ENCODE measurements at regions not wholly inside any gene's neighbourhood (a gene's known extent, or its start where the extent isn't known, plus 50 kb on each side); places are given as distances from the start of the nearest gene placed in this dataset.

DNA sequence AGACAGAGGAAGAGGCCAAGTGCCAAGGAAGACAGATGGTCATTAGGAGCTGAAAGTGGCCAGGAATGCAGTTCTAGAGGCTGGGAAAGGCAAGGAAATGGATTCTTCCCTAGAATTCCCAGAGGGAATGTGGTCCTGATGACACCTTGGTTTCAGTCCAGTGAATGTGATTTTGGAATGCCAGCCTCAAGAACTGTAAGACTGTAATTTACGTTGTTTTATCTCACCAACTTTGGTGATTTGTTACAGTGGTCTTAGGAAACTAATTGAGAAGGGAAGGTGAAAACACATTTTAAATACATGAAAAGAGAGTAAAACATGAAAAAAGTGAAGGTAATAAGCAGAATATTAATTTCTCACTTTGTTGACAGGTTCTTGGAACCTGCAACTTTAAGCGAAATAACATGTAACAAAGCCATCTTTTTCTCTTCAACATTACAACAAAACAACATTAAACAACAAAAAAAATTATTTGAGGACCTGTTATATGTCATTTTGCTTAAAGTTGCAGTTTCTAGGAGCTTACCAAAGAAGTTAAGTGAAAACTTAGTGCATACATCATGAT, 370.2 kb downstream of the METTL4 start:
- H3K4me3 ChIP-seq (ENCODE audit: low read depth, low read length): no peak overlapping the region
- TF ChIP-seq, protein P1, sequence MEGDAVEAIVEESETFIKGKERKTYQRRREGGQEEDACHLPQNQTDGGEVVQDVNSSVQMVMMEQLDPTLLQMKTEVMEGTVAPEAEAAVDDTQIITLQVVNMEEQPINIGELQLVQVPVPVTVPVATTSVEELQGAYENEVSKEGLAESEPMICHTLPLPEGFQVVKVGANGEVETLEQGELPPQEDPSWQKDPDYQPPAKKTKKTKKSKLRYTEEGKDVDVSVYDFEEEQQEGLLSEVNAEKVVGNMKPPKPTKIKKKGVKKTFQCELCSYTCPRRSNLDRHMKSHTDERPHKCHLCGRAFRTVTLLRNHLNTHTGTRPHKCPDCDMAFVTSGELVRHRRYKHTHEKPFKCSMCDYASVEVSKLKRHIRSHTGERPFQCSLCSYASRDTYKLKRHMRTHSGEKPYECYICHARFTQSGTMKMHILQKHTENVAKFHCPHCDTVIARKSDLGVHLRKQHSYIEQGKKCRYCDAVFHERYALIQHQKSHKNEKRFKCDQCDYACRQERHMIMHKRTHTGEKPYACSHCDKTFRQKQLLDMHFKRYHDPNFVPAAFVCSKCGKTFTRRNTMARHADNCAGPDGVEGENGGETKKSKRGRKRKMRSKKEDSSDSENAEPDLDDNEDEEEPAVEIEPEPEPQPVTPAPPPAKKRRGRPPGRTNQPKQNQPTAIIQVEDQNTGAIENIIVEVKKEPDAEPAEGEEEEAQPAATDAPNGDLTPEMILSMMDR (IDR thresholded peaks at IDR 0.05; ENCODE audit: insufficient read depth, low read depth, low read length): no peak
- no peak for DNase-seq (ENCODE audit: low read depth)

DNA sequence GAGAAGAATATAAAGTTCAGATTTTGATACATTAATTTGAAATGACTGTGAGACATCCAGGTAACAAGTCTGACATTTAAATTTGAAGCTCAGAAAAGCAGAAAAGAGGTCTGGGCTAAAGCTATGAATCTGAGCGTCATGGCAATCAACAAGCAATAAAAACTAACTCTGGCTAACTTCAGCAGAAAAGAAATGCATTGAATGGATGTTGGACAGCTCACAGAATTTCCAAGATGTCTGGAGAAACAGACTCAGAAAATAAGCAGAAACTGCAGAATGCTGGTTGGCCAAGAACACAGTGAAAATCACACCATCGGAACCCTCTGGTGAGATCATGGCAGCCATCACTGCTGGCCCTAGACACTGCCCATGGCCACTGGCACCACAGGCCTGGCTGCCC, 366.6 kb downstream of the METTL4 start:
- TF ChIP-seq, protein P1 (IDR thresholded peaks at IDR 0.05; ENCODE audit: insufficient read depth, low read depth, low read length): no peak
- H3K4me3 ChIP-seq (ENCODE audit: low read depth, low read length): no peak overlapping the region
- DNase-seq (ENCODE audit: low read depth): no peak

DNA sequence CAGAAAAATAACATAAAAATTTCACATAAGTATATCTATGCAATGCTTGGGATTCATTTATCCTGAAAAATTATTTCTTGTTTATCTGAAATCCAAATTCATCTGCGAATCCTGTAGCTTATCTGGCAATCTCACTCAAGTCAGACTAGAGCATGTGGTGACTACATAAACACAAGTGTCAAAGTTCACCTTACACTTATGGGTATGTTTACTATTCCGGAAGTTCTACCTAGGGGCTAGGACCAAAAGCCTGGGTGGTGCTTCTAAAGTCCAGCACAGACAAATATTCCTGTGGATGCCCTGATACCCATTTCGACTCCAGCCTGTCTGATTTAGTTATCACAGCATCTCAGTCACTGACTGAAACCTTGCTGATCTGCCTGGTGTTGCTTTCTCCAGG, 364.0 kb downstream of the METTL4 start:
- DNase-seq (ENCODE audit: low read depth): no peak
- TF ChIP-seq, protein P1 (IDR thresholded peaks at IDR 0.05; ENCODE audit: insufficient read depth, low read depth, low read length): no peak
- H3K4me3 ChIP-seq (ENCODE audit: low read depth, low read length): no peak overlapping the region

DNA sequence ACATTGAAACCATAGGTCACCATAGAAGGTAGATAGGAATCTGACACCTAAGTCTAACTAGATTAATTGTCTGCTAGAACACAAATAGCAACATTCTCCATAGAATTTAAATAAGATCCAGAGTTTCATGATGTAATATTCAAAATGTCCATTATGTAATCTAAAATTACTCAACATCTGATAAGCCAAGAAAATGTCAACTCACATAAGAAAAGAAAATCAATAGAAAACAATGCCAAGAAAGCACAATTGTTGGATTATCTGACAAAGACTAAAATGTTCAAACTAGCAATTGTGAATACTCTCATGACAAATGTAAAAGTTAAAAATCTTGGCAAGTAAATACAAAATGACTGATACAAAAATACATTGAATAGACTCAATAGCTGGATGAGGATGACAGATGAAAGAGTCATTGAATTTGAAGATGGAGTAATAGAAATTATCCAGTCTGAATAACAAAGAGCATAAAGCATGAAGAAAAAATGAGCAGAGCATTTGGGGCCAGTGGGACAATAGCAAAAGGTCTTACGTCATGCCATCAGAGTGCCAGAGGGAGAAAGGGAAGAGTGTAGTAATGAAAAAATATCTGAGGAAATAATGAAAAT, 358.6 kb downstream of the METTL4 start:
- DNase-seq (ENCODE audit: low read depth): no peak
- H3K4me3 ChIP-seq (ENCODE audit: low read depth, low read length): no peak overlapping the region

DNA sequence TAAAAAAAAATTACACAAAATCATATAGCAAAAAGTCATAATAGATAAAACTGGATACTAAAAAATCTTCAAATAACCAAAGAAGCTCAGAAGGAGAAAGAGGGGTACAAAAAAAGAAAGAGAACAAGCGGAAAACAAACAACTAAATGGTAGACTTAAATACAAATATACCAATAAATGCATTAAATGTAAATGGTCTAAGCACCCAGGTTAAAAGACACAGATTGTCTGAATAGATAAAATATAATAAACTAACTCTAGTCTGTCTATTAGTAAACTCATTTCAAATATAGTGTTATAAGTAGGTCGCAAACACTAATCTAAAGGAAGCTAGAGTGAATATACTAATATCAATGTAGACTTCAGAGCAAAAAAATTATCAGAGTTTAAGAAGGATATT, 357.4 kb downstream of the METTL4 start:
- H3K4me3 ChIP-seq (ENCODE audit: low read depth, low read length): no peak overlapping the region
- TF ChIP-seq, protein P1 (IDR thresholded peaks at IDR 0.05; ENCODE audit: insufficient read depth, low read depth, low read length): no peak
- no peak for DNase-seq (ENCODE audit: low read depth)

More for the DNA sequence above, 358.6 kb downstream of the METTL4 start:
- TF ChIP-seq, protein P1 (IDR thresholded peaks at IDR 0.05; ENCODE audit: insufficient read depth, low read depth, low read length): no peak

DNA sequence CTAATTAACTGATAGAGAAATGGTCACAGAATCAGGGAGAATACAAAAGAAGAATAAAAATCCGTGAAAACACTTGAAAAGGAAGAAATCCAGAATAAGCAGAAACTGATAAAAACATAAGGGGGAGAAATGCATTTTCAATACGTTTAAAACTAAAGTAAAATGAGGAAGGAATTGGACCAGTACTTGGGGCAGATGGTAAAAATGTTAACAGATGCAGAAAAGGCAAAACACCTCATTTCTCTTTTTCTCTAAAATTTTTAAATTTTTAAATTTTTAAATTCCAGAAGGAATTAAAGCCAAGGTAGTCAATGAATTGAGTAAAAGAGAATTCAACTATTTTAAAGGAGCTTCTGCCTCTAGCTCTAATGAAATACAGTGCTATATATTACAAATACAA, 353.9 kb downstream of the METTL4 start:
- no peak for DNase-seq (ENCODE audit: low read depth)
- TF ChIP-seq, protein P1 (IDR thresholded peaks at IDR 0.05; ENCODE audit: insufficient read depth, low read depth, low read length): no peak
- no peak overlapping the region for H3K4me3 ChIP-seq (ENCODE audit: low read depth, low read length)

DNA sequence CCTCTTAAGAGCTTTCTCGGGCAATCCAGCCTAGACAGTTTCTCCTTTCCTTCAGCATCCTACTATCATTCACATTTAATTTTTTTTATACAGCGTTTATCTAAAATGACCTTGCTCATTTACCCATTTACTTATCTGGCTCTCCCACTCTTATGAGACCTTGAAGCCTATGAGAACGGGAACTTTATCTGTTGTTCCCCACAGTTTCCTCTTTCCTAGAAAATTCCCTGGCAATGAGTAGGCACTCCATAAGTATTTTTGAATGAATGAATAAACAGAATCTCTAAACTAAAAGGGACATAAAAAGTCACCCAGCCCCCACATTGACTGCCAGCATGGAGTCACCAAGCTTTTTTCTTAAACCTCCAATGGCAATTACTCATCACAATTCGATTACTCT, 353.2 kb downstream of the METTL4 start:
- DNase-seq (ENCODE audit: low read depth): no peak
- no peak overlapping the region for H3K4me3 ChIP-seq (ENCODE audit: low read depth, low read length)
- TF ChIP-seq, protein P1 (IDR thresholded peaks at IDR 0.05; ENCODE audit: insufficient read depth, low read depth, low read length): no peak

All from fibroblast of villous mesenchyme (primary cell).